CD4-positive, alpha-beta T cell treated with Interleukin-10 for 1 hour (primary cell): ENCODE measurements at regions not wholly inside any gene's neighbourhood (a gene's known extent, or its start where the extent isn't known, plus 50 kb on each side); places are given as distances from the start of the nearest gene placed in this dataset.

ENCODE experiments used
- DNase-seq: peaks from one replicate; pipeline ENCODE4 v3.0.0-alpha.2; 2020

DNA sequence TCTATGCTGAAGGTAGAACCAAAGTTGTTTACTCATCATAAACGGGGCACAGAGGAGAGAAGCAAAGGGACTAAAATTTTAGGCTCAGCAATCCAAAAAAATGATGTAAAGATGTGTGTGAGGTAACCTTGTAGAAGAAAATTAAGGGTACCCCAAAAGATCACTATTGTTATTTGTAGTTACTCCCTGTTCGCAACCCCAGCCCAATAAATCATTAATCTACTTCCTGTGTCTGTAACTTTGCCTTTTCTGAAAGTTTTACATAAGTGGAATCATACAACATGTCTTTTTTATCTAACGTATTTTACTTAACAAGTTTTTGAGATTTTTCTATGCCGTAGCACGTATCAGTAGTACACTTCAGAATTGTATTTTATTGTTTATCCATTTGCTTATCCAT lies 1114.8 kb upstream of the GJE1 start:
- no peak for DNase-seq

DNA sequence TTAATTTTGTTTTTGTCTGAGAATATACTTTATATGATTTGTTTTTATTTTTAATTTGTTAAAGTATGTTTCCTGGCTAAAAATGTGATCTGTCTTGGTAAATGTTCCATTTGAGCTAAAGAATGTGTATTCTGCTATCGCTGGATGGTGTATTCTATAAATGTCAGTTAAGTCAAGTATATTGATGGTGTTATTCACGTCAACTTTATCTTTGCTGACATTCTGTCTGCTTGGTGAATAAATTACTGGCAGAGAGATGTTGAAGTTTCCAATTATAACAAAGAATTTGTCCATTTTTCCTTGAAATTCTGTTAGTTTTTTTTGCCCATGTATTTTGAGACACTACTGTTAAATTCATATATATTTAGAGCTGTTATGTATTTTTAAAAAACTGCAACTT lies 1131.8 kb upstream of the GJE1 start:
- DNase-seq, result no peak

DNA sequence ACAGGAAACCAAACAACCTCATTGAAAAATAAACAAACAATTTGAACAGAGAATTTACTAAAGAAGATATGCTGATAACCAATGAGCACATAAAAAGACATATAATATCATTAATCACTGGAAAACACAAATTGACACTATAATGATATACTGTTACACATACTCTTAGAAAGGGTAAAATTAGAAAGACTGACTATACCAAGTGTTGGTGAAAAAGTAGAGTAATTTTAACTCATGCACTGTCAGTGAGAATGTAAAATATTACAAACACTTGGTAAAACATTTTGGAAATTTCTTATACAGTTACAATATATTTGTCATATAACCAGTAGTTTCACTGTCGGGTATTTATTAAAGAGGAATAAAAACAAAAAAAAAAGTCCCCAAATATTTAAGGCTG lies 1139.2 kb upstream of the GJE1 start:
- no peak for DNase-seq

DNA sequence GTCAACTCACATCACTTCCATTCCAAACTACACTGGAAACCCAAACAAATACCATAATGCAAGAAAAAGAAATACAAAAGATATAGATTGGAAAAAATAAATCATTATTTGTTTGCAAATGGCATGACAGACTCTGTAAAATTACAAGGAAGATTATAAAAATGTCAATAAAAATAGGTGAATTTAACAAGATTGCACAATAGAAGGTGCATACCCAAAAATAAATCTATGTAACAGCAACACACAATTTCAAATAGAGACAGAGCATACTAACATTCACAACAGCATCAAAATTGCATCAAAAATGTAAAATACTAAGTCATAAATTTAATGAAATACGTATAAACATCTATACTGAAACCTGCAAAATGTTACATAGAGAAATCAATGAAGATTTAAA lies 1140.0 kb upstream of the GJE1 start:
- DNase-seq, result no peak

DNA sequence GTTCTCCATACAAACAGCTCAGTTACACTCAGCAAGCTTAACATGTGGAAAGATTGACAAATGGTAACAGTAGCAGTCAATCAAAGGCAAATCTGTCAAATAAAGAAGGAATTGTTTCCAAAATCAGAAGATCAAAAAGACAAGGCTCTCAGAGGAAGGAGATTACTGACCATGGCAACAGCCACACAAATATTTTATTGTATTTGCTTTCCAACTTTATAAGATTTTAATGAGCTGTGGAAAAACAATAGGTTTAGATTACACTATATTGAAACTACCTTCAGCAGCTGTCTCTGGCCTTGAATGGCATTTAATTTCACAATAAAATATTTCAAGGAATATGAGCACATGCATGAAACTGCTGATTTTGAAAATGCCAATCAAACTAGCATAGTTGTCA lies 1143.9 kb upstream of the GJE1 start:
- DNase-seq, result no peak

DNA sequence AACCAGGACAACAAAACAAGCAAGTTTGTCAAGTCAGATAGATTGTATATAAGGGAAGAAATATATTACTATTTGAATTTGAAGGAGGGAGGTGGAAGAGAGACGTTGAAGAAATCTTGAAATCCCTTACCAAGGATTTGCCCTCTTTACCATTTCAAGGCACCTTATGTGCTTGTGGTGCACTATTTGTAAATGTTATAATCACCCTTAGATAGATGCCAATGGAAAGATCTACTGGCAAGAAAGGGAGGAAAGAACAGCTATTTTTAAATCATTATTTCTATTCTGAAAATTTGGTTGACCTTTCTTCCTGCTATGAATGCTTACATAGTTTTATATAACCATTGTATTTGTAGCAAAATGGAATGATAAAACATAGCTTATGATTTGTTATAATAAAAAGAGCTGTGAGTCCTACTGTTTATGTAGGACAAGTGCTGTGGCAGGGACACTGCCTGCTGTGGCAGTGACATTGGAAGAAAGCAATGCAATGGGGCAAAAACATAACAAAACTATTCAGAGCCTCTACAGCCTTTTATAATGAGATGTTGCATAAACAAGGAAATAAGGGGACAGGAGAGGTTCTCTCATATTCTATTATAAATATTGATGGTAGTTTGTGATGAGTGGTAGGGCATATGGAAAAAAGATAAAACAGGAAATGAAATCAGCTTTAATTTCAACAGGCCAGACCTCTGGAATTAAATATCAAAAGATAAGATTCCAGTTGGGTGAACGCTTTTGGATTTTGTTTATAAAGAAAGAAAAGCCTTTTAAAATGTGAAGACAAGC lies 1145.2 kb upstream of the GJE1 start:
- no peak for DNase-seq

DNA sequence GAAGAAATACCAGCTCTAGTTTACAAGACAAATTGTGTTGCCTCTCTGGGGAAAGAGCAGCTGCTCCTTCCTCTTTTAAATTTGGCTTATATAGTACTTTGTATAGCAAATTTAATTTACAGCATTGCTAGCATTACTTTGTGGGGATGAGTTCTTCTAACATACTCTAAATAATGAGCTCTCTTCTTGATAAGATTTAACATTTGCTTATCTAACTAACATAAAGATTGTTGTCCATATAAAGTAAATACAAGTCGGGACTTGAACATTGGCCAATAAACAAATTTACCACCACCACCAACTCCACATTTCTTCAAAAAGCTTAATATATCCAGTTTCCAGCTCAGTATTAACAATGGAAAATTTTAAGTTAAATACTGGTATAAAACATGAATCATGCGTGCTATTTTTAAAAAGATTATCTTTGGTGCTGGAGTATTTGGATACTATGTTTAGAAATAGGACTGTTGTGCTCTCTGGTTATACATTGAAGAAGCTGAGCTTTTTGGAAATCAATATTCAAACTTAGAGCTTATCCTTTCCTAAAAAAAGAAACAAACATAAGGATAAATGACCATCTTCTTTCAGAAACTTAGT lies 1146.9 kb upstream of the GJE1 start:
- DNase-seq, result no peak

DNA sequence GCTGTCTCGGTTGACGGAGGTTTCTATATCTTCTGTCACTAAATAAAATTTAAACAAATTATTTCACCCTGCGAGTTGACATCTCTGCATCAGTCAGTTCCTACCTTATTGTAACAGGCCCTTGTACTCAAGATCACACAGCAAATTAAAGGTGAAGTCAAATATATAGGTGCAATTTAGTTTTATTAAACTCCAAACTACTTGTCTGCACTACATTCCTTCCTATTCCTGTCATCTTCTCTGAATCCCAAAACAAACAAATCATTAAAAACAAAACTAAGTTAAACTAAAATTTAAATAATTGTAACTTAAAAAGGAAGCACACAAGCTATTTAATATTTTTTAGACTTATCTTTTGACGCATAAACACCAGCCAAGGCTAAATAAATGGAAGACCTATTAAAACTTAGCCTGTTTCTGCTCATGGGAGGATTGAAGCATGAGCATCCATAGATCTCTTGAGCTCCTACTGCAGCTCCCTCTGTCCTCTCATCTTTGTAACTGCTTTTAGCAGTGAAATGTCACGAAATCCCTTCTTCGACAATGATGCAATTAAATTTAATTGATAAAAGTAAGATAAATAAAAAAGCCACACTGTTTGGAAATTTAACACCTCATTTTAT lies 1152.3 kb upstream of the GJE1 start:
- no peak for DNase-seq

DNA sequence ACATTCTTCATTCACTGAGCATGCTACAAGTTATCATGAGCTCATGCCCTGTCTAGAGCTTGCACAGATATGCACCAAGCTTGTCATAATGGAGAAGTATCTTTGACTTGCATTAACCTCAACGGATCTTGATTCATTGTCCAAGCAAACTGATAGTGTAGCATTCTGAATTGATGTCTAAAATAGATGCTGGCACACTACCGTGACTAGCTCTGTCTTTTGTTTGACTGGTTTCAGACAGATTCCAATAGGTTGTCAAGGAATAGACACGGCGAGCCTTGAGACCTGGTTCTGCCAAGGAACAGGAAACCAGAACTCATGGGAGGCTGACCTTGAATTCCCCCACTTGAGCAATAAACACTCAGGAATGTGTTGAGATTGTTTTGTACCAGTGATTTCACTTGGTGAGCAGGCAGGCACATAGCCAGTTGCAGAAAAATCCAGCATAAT lies 1153.1 kb upstream of the GJE1 start:
- DNase-seq, result no peak

DNA sequence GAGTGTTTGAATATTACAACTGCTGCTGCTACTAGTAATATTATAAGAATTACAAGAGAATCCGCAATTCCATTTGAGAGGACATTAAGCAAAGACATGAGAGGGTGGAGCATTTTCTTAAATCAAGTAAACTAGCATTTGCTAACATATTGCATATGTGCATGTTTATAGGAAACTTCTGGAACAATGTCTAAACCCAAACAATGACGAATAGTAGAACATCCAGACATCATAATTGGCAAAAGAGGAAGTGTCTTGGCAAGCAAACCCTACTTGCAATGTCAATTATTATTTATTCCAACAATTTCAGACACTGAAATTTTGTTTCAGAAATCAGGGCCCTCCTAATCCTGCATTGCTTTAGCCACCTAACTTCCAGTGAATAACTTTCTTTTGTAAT lies 1155.3 kb upstream of the GJE1 start:
- DNase-seq, result no peak

DNA sequence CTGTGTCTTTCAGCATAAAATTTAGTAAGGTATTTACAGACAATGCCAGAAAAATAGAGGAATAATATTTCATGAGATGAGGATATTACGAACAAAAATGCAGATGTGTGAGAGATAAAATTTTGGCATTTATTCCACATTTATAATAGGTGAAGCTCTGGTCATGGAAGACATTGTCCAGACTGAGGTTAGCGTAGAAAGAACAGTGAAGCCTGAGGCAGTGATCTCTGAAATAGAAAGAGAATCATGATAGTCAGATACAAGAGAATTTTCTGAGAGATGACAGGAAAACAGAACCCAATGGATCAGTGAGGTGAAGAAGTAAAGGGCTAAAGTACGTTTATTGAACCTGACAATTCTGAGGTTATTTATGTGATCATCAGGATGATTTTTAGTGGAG lies 1155.9 kb upstream of the GJE1 start:
- no peak for DNase-seq

DNA sequence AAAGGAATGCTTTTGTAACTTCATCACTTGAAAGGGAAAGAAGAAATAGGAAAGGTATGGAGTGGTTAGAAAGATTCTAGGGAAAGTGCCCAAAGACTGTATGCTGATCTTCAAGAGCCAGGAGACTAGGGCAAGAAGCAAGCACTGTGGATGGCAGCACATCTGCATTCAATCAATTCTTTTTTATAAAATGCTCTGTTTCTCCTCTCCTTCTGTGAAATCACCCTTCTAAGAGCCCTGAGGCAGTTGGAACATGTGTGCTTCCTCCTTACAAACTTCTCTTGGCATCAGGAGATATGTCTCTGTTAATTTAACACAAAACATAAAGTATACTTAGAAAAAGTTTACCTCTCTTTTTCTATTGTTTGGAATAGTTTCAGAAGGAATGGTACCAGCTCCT lies 1162.2 kb upstream of the GJE1 start:
- DNase-seq, result no peak

DNA sequence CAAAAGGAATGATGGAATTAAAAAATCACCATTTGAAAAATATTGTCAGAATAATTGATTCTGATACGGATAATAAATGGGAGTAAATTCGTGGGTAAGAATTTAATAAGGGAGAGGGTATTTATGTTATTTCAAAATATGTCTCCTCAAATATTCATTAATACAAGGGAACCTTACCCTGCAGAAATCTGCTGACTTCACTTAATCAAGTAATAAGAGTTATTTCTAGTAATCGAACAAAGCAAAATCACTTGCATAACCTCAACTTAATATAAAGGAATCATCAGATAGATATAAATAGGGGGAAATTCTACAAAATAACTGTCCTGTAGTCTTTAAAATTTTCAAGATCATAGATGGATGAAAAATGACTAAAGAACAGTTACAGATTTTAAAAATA lies 1164.7 kb upstream of the GJE1 start:
- no peak for DNase-seq

DNA sequence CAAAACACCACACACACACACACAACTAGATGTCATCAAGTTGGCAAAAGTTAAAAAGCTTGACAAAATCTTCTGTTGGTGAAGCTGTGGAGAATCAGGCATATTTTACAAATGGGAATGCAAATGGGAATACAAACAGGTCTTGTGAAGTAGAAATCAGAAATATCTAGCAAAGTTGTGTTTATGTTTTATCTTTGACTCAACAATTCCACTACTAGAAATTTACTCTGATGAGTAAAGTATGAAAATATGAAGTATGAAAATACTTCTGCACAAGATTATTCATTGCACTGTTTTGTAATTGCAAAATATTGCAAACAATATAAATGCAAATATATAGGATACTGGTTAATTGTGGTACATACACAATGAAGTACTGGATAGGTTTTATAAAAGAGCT lies 1166.0 kb upstream of the GJE1 start:
- no peak for DNase-seq

DNA sequence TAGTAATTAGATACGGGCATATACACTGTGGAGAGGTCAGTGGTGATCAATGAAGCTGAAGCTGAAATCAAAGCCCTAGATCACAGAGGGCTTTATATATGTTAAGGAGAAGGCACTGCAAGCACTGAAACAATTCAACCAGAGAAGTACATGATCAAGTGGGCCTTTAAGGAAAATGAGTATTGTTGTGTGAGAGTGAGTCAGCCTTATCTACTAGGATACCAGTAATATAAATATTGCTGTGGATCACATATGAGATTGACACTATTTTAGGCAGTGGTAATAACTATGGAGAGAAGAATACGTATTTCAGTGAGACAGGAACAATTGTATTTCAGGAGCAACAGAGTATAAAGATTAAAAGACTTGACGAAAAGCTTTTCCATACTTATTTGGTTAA lies 1172.2 kb upstream of the GJE1 start:
- no peak for DNase-seq

DNA sequence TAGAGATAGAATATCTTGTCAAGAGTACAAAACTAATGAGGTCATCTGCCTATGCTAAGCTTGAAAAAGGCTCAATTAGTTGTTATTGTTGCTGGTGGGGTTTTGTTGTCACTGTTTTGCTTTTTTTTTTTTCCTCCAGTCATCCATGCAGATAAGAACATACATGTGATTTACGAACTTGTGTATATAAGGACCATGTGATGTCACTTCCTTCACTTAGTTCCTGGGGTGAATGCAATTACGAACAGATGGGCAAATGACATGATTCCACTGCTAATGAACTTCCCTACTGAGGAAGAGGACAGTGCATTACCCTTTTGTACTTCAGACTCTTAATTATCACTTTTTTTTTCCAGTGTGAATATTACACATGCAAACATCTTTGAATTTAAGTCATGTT lies 1175.3 kb upstream of the GJE1 start:
- DNase-seq, result no peak

DNA sequence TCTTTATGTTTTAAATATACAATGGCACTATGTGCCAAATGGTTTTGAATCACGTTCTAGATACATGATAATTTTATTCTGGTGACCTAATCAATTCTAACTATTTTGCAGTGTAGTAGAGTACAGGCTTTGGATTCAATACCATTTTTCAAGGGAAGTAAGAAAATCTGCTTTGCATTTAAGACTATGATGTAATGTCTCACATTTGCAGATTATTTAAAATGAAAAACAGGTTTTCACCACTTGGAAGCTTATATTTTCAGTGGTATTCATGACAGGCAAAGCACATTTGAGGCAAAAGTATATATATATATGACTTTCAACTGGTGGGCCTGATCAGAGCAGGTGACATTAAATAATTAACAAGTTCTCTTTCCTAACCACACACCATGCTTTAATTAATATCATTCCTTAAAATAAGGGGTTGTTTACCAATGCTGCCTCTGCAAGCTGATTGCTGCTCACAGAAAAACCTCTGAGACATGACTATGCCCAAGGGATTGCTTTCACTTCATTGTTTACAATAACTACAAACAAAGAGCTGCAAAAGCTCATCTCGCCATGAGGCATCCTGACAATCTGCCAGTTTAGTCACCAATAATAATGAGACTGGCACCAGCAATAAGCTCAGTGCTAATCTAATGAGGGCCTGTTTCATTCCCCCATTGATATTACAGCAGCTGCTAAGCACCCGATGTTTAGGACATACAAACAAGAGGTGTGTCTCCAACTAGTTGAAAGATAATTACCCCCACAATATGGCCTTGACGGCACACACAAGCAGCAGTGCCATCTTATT lies 1176.0 kb upstream of the GJE1 start:
- no peak for DNase-seq

DNA sequence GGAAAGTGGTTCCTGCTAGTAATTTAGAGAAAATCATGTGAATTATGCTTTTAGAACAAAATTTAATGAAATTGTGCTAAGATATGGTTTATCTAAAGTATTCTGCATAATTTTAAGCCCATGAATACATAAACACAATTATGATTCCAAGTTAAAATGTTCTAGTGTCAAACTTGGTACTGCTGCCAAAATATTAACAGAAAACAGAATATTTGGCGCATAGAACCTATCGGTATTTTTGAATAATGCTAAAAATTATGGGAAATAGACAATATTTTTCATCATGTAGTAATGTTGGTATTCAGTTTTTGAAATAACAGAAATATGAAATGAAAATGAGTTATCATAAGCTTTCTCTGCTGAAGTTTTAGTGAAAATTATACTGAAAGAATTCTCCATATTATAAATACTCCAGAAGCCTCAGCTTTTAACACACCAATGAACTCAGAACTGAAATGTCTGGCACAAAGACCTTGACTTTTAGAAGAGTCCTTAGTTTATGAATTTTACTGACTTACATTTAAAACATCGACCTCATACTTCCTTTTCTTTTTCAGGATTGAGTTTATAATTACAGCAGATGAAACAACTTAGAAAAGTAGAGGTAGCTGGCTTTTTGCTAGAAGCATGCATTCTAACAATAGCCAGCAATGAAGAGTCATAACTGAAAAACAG lies 1192.3 kb upstream of the GJE1 start:
- no peak for DNase-seq

DNA sequence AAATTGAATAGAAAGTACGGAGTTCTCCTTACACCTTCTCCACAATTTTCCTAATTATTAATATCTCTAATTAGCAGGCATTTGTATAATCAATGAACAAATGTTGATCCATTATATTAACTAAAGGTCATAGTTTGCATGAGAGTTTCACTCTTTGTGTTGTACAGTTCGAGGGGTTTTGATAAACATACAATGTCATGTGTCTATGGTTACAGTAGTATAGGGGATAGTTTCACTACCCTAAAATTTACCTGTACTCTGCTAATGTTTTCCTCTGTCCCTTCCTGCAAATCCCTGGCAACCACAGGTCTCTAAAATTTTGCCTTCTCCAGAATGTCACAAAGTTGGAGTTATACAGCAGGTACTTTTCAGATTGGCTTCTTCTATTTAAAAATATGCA lies 1199.8 kb upstream of the GJE1 start:
- DNase-seq, result no peak

DNA sequence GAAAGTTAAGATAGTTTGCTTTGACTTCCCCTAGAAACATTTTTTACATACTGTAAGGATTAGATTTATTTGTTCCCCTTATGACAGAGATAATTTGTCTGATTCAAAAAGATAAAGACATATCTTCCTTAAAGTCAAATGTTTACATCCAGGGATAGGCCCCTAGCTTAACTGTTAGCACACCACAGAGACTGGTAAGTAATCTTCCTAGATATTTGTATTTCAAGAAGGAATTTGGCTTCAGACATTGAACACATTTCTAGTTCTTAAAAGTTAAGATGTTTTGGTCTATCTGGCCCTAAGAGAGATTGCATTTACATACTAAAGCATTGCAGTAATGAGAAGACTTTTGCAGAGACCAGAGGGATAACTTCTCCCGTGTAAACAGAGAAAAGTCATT lies 1201.1 kb upstream of the GJE1 start:
- DNase-seq, result no peak

DNA sequence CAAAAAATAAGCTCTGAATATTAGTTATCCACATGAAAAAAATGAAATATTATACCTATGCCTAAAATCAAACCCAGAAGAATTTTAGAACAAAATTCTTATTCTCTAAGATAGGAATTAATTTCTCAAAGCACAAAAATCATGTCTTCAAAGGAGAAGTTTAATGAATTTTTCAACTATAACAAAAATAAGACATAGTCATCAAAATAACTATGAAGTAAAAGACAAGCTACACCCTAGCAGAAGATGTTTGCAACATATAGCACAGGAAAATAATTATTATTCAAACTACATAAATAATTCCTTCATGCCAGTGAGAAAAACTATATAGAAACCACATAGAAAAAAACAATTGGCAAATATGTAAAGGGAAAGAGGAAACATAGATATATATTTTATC lies 1203.6 kb upstream of the GJE1 start:
- no peak for DNase-seq

DNA sequence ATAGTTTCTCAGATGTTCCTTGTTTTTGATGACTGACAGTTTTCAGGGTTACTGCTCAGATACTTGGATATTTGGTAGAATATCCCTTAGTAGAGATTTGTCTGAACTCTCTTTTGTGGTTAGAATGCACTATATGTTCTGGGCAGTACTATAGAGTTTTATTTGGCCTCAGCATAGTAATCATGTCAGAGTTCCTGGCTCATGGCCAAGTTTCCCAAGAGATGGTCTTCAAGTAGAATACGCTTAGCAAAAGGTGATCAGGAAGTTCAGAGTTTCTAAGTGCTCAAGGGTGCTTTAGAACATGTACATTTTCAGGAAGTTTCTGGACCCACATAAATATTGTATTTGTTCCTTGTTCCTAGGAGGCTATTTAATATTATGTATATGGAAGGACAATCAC lies 1209.7 kb upstream of the GJE1 start:
- DNase-seq, result no peak
